Activated CD4-positive, alpha-beta memory T cell treated with anti-CD3 and anti-CD28 coated beads for 36 hours (primary cell): ENCODE measurements at regions not wholly inside any gene's neighbourhood (a gene's known extent, or its start where the extent isn't known, plus 50 kb on each side); places are given as distances from the start of the nearest gene placed in this dataset.

Experiments used
- CTCF ChIA-PET: fragments of 350-600 bp; sonication (Branson Sonifier 250); formaldehyde crosslinking; loops from one replicate; lab custom pipeline; 2021; ENCODE audit warnings: antibody characterized with exemption, inconsistent platforms; lab: Charles Lee
- POLR2A ChIA-PET: fragments of 350-600 bp; sonication (Branson Sonifier 250); formaldehyde crosslinking; loops from one replicate; lab custom pipeline; 2021; ENCODE audit warnings: antibody characterized with exemption; lab: Charles Lee
- DNase-seq: peaks from one replicate; pipeline ENCODE4 v3.0.0-alpha.2; 2020
- H3K27ac Mint-ChIP-seq: one replicate; pipeline ENCODE4 v1.8.0; 2021; ENCODE audit warnings: mixed read lengths
- H3K27me3 Mint-ChIP-seq: one replicate; pipeline ENCODE4 v1.8.0; 2021; ENCODE audit warnings: mixed read lengths
- H3K36me3 Mint-ChIP-seq: one replicate; pipeline ENCODE4 v1.8.0; 2021; ENCODE audit warnings: mixed read lengths
- H3K4me1 Mint-ChIP-seq: one replicate; pipeline ENCODE4 v1.8.0; 2021; ENCODE audit warnings: low read depth, mixed read lengths
- H3K4me3 Mint-ChIP-seq: one replicate; pipeline ENCODE4 v1.8.0; 2021; ENCODE audit warnings: mild to moderate bottlenecking, mixed read lengths
- H3K9me3 Mint-ChIP-seq: one replicate; pipeline ENCODE4 v1.8.0; 2021; ENCODE audit warnings: mixed read lengths
- intact Hi-C: fragments of 100-400 bp; cut with micrococcal nuclease; formaldehyde crosslinking; loops from one replicate; pipeline ENCODE4 v1.15.1; 2023

- ChIA-PET CTCF (no interaction called here), POLR2A (no interaction called here)
- Mint-ChIP-seq H3K27me3 (no peaks in the 10 kb centered on the region), H3K27ac (no peak overlapping the region), H3K4me3 (no peak overlapping the region), H3K4me1 (no peaks in the 10 kb centered on the region), H3K36me3 (no peaks in the 10 kb centered on the region), H3K9me3 (peaks cover 8% of the 10 kb centered on the region)
- intact Hi-C loops: no loop called here
- no peak for DNase-seq
These were observed 415.6 kb downstream of the IRX2 start for GRCh38 chr5:2335733-2336515.

GRCh38 chr5:2335125-2335732 is 416.2 kb downstream of the IRX2 start:
- H3K27me3 Mint-ChIP-seq: no peaks in the 10 kb centered on the region
- ChIA-PET CTCF (no interaction called here), POLR2A (no interaction called here)
- H3K36me3 Mint-ChIP-seq: no peaks in the 10 kb centered on the region
- H3K9me3 Mint-ChIP-seq: peaks cover 8% of the 10 kb centered on the region
- intact Hi-C loops: no loop called here
- H3K4me1 Mint-ChIP-seq: no peaks in the 10 kb centered on the region
- no peak for DNase-seq
- H3K27ac Mint-ChIP-seq: no peak overlapping the region
- H3K4me3 Mint-ChIP-seq: no peak overlapping the region

- Mint-ChIP-seq H3K4me3 (no peak overlapping the region), H3K36me3 (no peaks in the 10 kb centered on the region)
These were observed 416.8 kb downstream of the IRX2 start for GRCh38 chr5:2334719-2335118.

GRCh38 chr5:2333291-2333690 is 418.2 kb downstream of the IRX2 start:
- H3K4me1 Mint-ChIP-seq: no peaks in the 10 kb centered on the region
- peaks cover 1% of the 10 kb centered on the region for H3K27me3 Mint-ChIP-seq
- DNase-seq: no peak
- H3K36me3 Mint-ChIP-seq: no peaks in the 10 kb centered on the region
- POLR2A ChIA-PET: no interaction called here
- CTCF ChIA-PET: no interaction called here
- intact Hi-C loops: no loop called here
- H3K4me3 Mint-ChIP-seq: no peak overlapping the region
- peaks cover 8% of the 10 kb centered on the region for H3K9me3 Mint-ChIP-seq
- H3K27ac Mint-ChIP-seq: no peak overlapping the region

More at GRCh38 chr5:2334719-2335118, 416.8 kb downstream of the IRX2 start:
- H3K27ac Mint-ChIP-seq: no peak overlapping the region
- H3K4me1 Mint-ChIP-seq: no peaks in the 10 kb centered on the region
- ChIA-PET POLR2A (no interaction called here), CTCF (no interaction called here)
- H3K27me3 Mint-ChIP-seq: no peaks in the 10 kb centered on the region
- H3K9me3 Mint-ChIP-seq: peaks cover 8% of the 10 kb centered on the region
- no peak for DNase-seq
- intact Hi-C loops: no loop called here

GRCh38 chr5:2332521-2332920 is 419.0 kb downstream of the IRX2 start:
- Mint-ChIP-seq H3K27me3 (peaks cover 1% of the 10 kb centered on the region), H3K4me3 (no peak overlapping the region), H3K36me3 (no peaks in the 10 kb centered on the region), H3K27ac (no peak overlapping the region), H3K9me3 (peaks cover 8% of the 10 kb centered on the region), H3K4me1 (no peaks in the 10 kb centered on the region)
- CTCF ChIA-PET: no interaction called here
- intact Hi-C loops: no loop called here
- POLR2A ChIA-PET: no interaction called here
- no peak for DNase-seq

GRCh38 chr5:2330325-2331130 is 420.9 kb downstream of the IRX2 start:
- Mint-ChIP-seq H3K9me3 (peaks cover 8% of the 10 kb centered on the region), H3K4me1 (no peaks in the 10 kb centered on the region), H3K36me3 (no peaks in the 10 kb centered on the region), H3K4me3 (no peak overlapping the region), H3K27me3 (peaks cover 1% of the 10 kb centered on the region), H3K27ac (no peak overlapping the region)
- no peak for DNase-seq
- ChIA-PET CTCF (no interaction called here), POLR2A (no interaction called here)
- intact Hi-C loops: no loop called here

- peaks cover 1% of the 10 kb centered on the region for H3K27me3 Mint-ChIP-seq
- POLR2A ChIA-PET: no interaction called here
- H3K4me1 Mint-ChIP-seq: no peaks in the 10 kb centered on the region
- no peak overlapping the region for H3K4me3 Mint-ChIP-seq
- H3K9me3 Mint-ChIP-seq: peaks cover 8% of the 10 kb centered on the region
- CTCF ChIA-PET: no interaction called here
- no peaks in the 10 kb centered on the region for H3K36me3 Mint-ChIP-seq
- intact Hi-C loops: no loop called here
- no peak for DNase-seq
- no peak overlapping the region for H3K27ac Mint-ChIP-seq
These were observed 421.7 kb downstream of the IRX2 start for GRCh38 chr5:2329741-2330140.

GRCh38 chr5:2326601-2327000 is 424.9 kb downstream of the IRX2 start:
- H3K27ac Mint-ChIP-seq: no peak overlapping the region
- H3K9me3 Mint-ChIP-seq: no peaks in the 10 kb centered on the region
- intact Hi-C loops: no loop called here
- ChIA-PET CTCF (interaction anchor here (0.6 kb wide), 1 partner anchor 533 kb away, joined by 4 read pairs; no protein-coding TSS in a partner anchor), POLR2A (no interaction called here)
- no peaks in the 10 kb centered on the region for H3K36me3 Mint-ChIP-seq
- H3K4me3 Mint-ChIP-seq: no peak overlapping the region
- no peak for DNase-seq
- H3K4me1 Mint-ChIP-seq: no peaks in the 10 kb centered on the region
- peaks cover 1% of the 10 kb centered on the region for H3K27me3 Mint-ChIP-seq

- no peak for DNase-seq
- no peaks in the 10 kb centered on the region for H3K4me1 Mint-ChIP-seq
- no peak overlapping the region for H3K4me3 Mint-ChIP-seq
- intact Hi-C loops: no loop called here
- ChIA-PET CTCF (no interaction called here), POLR2A (no interaction called here)
- no peaks in the 10 kb centered on the region for H3K9me3 Mint-ChIP-seq
- no peak overlapping the region for H3K27ac Mint-ChIP-seq
- H3K36me3 Mint-ChIP-seq: no peaks in the 10 kb centered on the region
- peaks cover 3% of the 10 kb centered on the region for H3K27me3 Mint-ChIP-seq
These were observed 426.7 kb downstream of the IRX2 start for GRCh38 chr5:2324788-2325187.

GRCh38 chr5:2320611-2321010 is 430.9 kb downstream of the IRX2 start:
- DNase-seq: no peak
- H3K36me3 Mint-ChIP-seq: no peaks in the 10 kb centered on the region
- H3K4me3 Mint-ChIP-seq: no peak overlapping the region
- no peaks in the 10 kb centered on the region for H3K9me3 Mint-ChIP-seq
- H3K27me3 Mint-ChIP-seq: peaks cover 2% of the 10 kb centered on the region
- no peak overlapping the region for H3K27ac Mint-ChIP-seq
- ChIA-PET POLR2A (no interaction called here), CTCF (no interaction called here)
- no peaks in the 10 kb centered on the region for H3K4me1 Mint-ChIP-seq
- intact Hi-C loops: no loop called here

- ChIA-PET CTCF (no interaction called here), POLR2A (no interaction called here)
- intact Hi-C loops: no loop called here
- Mint-ChIP-seq H3K27ac (no peak overlapping the region), H3K4me1 (no peaks in the 10 kb centered on the region), H3K27me3 (peaks cover 2% of the 10 kb centered on the region), H3K36me3 (no peaks in the 10 kb centered on the region), H3K4me3 (no peak overlapping the region), H3K9me3 (peaks cover 2% of the 10 kb centered on the region)
- DNase-seq: no peak
These were observed 433.9 kb downstream of the IRX2 start for GRCh38 chr5:2317540-2317939.

- H3K4me3 Mint-ChIP-seq: no peak overlapping the region
- no peak for DNase-seq
- peaks cover 2% of the 10 kb centered on the region for H3K9me3 Mint-ChIP-seq
- intact Hi-C loops: no loop called here
- CTCF ChIA-PET: no interaction called here
- H3K4me1 Mint-ChIP-seq: no peaks in the 10 kb centered on the region
- no peaks in the 10 kb centered on the region for H3K36me3 Mint-ChIP-seq
- no peak overlapping the region for H3K27ac Mint-ChIP-seq
- H3K27me3 Mint-ChIP-seq: no peaks in the 10 kb centered on the region
- POLR2A ChIA-PET: no interaction called here
These were observed 429.1 kb upstream of the IRX4 start for GRCh38 chr5:2311851-2312250.
